OCI-LY7 (cell line): ENCODE measurements at regions not wholly inside any gene's neighbourhood (a gene's known extent, or its start where the extent isn't known, plus 50 kb on each side); places are given as distances from the start of the nearest gene placed in this dataset.

Experiments
- BruUV-seq: library from RNA; stranded (reverse); fragments of 400-500 nt; replicated peaks from 2 replicates; lab custom pipeline; 2021; lab: Mats Ljungman, UMichigan
- CTCF ChIA-PET: fragments of 300-600 bp; sonication (Branson Sonifier 250); formaldehyde crosslinking; loops from one replicate; lab custom pipeline; 2022; ENCODE audit warnings: antibody characterized with exemption; ENCODE audit not compliant: unreplicated experiment; lab: Charles Lee
- POLR2A ChIA-PET: fragments of 300-600 bp; sonication (Branson Sonifier 250); formaldehyde crosslinking; loops from one replicate; lab custom pipeline; 2022; ENCODE audit warnings: antibody characterized with exemption; lab: Charles Lee
- DNase-seq: peaks from one replicate; pipeline ENCODE4 v3.0.0-alpha.2; 2015; ENCODE audit warnings: low spot score
- H2AFZ ChIP-seq: fragments of 200-600 bp; sonication (generic), shearing (Covaris generic); 2 replicates; pipeline ENCODE4 v1.6.1; 2014; ENCODE audit warnings: mild to moderate bottlenecking, antibody characterized with exemption, low read length, moderate library complexity
- H3K27ac ChIP-seq: fragments of 200-600 bp; sonication (generic); 2 replicates; pipeline ENCODE4 v1.5.1; 2014; ENCODE audit warnings: mixed run types, low read depth, mild to moderate bottlenecking, moderate library complexity, low read length, inconsistent platforms; ENCODE audit not compliant: poor library complexity, severe bottlenecking
- H3K36me3 ChIP-seq: fragments of 200-600 bp; sonication (generic); 2 replicates; pipeline ENCODE4 v1.6.1; 2014; ENCODE audit warnings: mild to moderate bottlenecking, antibody characterized with exemption, low read length, moderate library complexity, mixed read lengths; ENCODE audit not compliant: insufficient read depth
- H3K4me1 ChIP-seq: fragments of 200-600 bp; sonication (generic); 2 replicates; pipeline ENCODE4 v1.5.1; 2014; ENCODE audit warnings: mild to moderate bottlenecking, low read length; ENCODE audit not compliant: insufficient read depth, poor library complexity, severe bottlenecking
- H3K4me2 ChIP-seq: fragments of 200-600 bp; sonication (generic); 2 replicates; pipeline ENCODE4 v1.6.1; 2014; ENCODE audit warnings: mild to moderate bottlenecking, low read length
- H3K4me3 ChIP-seq: fragments of 200-600 bp; sonication (generic); 2 replicates; pipeline ENCODE4 v1.5.1; 2014; ENCODE audit warnings: mild to moderate bottlenecking, low read depth, low read length; ENCODE audit not compliant: poor library complexity, severe bottlenecking
- H3K79me2 ChIP-seq: fragments of 200-600 bp; sonication (generic); 2 replicates; pipeline ENCODE4 v1.6.1; 2016; ENCODE audit warnings: low read depth, mild to moderate bottlenecking, low read length, moderate library complexity, mixed read lengths; ENCODE audit not compliant: insufficient read depth
- H3K9me2 ChIP-seq: fragments of 200-600 bp; sonication (generic); 2 replicates; pipeline ENCODE4 v1.6.1; 2016; ENCODE audit warnings: mild to moderate bottlenecking, low read length, mixed read lengths; ENCODE audit not compliant: insufficient read depth
- H3K9me3 ChIP-seq: fragments of 200-600 bp; sonication (generic); 2 replicates; pipeline ENCODE4 v1.6.1; 2014; ENCODE audit warnings: mild to moderate bottlenecking, mixed run types, low read length, mixed read lengths
- H4K20me1 ChIP-seq: fragments of 200-600 bp; sonication (generic); 2 replicates; pipeline ENCODE4 v1.6.1; 2014; ENCODE audit warnings: mild to moderate bottlenecking, antibody characterized with exemption, low read length, moderate library complexity, mixed read lengths; ENCODE audit not compliant: insufficient read depth
- EZH2phosphoT487 ChIP-seq: fragments of 200-600 bp; sonication (generic); IDR thresholded peaks from 2 replicates; pipeline ENCODE4 v1.6.1; 2018; ENCODE audit warnings: low read depth, borderline replicate concordance, mild to moderate bottlenecking, mixed run types, antibody characterized with exemption, low read length, moderate library complexity, mixed read lengths
- intact Hi-C: fragments of 100-400 bp; cut with micrococcal nuclease; formaldehyde crosslinking; loops from one replicate; pipeline ENCODE4 v1.10.0; 2022; ENCODE audit not compliant: unreplicated experiment
- TF ChIP-seq, protein P1 (sequence below): fragments of 200-600 bp; sonication (generic); conservative IDR thresholded peaks from 2 replicates; pipeline ENCODE4 v1.5.1; 2014; ENCODE audit warnings: mild to moderate bottlenecking, antibody characterized with exemption, low read length, moderate library complexity, mixed read lengths

DNA sequence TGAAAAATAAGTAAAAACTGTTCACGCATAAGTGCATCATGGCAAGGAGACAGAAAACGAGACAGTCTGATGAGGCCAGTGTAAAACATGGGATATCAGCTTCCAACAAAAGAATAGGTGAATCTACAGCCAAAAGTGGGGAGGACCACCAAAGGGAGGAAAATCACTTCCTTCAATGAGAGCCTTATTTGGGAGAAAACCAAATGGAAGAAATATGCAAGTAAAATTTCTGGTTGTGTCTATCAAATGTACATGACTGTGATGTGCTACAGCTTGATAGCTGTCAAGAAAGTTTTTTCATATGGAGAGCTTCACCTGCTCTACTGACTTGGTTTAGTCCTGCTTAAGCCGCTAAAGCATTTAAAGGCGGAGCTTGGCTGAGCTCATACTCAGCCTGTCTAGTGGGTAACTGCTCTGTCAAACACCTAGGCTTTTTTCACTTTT is 66.2 kb downstream of the MAGEA1 start:
- intact Hi-C loops, result no loop called here
- H3K36me3 ChIP-seq, result no peaks in the 10 kb centered on the region
- no TSS peak for BruUV-seq
- ChIA-PET CTCF (no interaction called here), POLR2A (interaction anchor here (0.8 kb wide), 1 partner anchor 13 kb away, joined by 4 read pairs; no protein-coding TSS in a partner anchor)
- peak; percentile 60 for DNase-seq
- H3K4me3 ChIP-seq, result peak overlapping the region; percentile 41
- peak overlapping the region; percentile 95 for H2AFZ ChIP-seq
- no peak overlapping the region for H3K27ac ChIP-seq
- TF ChIP-seq EZH2phosphoT487, result no peak
- TF ChIP-seq, protein P1, sequence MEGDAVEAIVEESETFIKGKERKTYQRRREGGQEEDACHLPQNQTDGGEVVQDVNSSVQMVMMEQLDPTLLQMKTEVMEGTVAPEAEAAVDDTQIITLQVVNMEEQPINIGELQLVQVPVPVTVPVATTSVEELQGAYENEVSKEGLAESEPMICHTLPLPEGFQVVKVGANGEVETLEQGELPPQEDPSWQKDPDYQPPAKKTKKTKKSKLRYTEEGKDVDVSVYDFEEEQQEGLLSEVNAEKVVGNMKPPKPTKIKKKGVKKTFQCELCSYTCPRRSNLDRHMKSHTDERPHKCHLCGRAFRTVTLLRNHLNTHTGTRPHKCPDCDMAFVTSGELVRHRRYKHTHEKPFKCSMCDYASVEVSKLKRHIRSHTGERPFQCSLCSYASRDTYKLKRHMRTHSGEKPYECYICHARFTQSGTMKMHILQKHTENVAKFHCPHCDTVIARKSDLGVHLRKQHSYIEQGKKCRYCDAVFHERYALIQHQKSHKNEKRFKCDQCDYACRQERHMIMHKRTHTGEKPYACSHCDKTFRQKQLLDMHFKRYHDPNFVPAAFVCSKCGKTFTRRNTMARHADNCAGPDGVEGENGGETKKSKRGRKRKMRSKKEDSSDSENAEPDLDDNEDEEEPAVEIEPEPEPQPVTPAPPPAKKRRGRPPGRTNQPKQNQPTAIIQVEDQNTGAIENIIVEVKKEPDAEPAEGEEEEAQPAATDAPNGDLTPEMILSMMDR, result no peak
- H3K4me1 ChIP-seq, result peaks cover 14% of the 10 kb centered on the region
- H3K4me2 ChIP-seq, result peak overlapping the region; percentile 28; the same call in 1 of the 2 replicates
- H3K9me3 ChIP-seq, result no peaks in the 10 kb centered on the region
- no peaks in the 10 kb centered on the region for H4K20me1 ChIP-seq
- H3K79me2 ChIP-seq, result no peaks in the 10 kb centered on the region
- H3K9me2 ChIP-seq, result no peaks in the 10 kb centered on the region

DNA sequence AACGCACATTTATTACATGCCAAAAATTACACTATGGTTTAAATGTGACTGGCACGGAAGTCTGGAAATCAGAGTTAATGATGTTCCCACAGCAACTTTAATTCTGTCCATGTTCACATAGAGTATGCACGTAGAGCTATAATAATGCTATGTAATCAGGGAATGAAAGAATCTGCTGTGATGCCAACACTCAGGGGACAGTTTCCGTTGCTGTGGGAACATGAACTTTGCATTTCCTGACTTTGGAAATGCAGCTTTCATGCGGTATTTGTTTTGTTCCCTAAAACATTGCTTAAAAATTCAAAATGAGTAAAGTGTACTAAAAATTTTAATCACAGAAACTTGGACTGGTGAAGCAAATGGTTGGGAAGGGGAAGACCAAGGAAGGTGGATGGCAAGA is 65.7 kb downstream of the MAGEA1 start:
- Histone ChIP-seq H3K27ac (no peak overlapping the region), H3K9me3 (no peaks in the 10 kb centered on the region), H3K79me2 (no peaks in the 10 kb centered on the region), H4K20me1 (no peaks in the 10 kb centered on the region), H3K36me3 (no peaks in the 10 kb centered on the region), H3K4me1 (peaks cover 14% of the 10 kb centered on the region), H3K9me2 (no peaks in the 10 kb centered on the region), H3K4me3 (peak overlapping the region; percentile 41), H3K4me2 (peak overlapping the region; percentile 28; the same call in 1 of the 2 replicates), H2AFZ (peak overlapping the region; percentile 95)
- POLR2A ChIA-PET, result interaction anchor here (0.8 kb wide), 1 partner anchor 13 kb away, joined by 4 read pairs; no protein-coding TSS in a partner anchor
- CTCF ChIA-PET, result no interaction called here
- intact Hi-C loops, result no loop called here
- no peak for DNase-seq
- no TSS peak for BruUV-seq
- TF ChIP-seq EZH2phosphoT487, result no peak
- TF ChIP-seq, protein P1, result no peak

DNA sequence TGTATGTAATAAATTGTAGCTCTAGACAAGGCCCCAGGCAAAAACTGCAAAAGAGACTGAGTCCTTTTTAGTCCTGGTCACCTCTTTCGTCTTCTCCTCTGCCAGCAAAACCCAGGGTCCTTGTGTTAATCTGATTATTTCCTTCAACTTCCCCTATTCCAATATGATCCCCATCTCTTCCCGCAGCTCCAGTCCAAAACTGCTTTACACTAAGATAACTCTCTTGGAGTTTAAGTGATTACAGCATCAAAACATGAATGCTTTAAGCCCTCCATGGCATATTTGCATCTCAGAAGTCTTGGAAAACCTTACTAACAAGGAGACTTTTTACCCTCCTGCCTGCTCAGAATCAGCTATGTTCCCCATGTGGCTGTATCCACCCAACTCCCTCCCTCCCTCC is 59.3 kb downstream of the MAGEA1 start:
- Histone ChIP-seq H3K4me3 (no peak overlapping the region), H3K9me2 (no peaks in the 10 kb centered on the region), H3K9me3 (no peaks in the 10 kb centered on the region), H3K27ac (no peak overlapping the region), H3K4me2 (no peak overlapping the region), H3K36me3 (no peaks in the 10 kb centered on the region), H3K79me2 (no peaks in the 10 kb centered on the region), H2AFZ (no peak overlapping the region), H3K4me1 (no peaks in the 10 kb centered on the region), H4K20me1 (no peaks in the 10 kb centered on the region)
- BruUV-seq, result no TSS peak
- DNase-seq, result no peak
- TF ChIP-seq EZH2phosphoT487, result no peak
- TF ChIP-seq, protein P1, result no peak
- intact Hi-C loops, result no loop called here
- ChIA-PET POLR2A (interaction anchor here (0.6 kb wide), 1 partner anchor 27 kb away, joined by 5 read pairs; a partner anchor contains a TSS), CTCF (no interaction called here)
